Breast epithelium (tissue), 3 donors: ENCODE measurements at regions not wholly inside any gene's neighbourhood (a gene's known extent, or its start where the extent isn't known, plus 50 kb on each side); places are given as distances from the start of the nearest gene placed in this dataset.

Experiments
- POLR2A ChIP-seq: fragments of 450-650 bp; IDR thresholded peaks from one replicate; pipeline ENCODE4 v1.6.1; 2016; ENCODE audit warnings: antibody characterized with exemption, mild to moderate bottlenecking, moderate library complexity
- POLR2AphosphoS5 ChIP-seq, 3 donors: sonication (generic); formaldehyde crosslinking; IDR thresholded peaks; one replicate each; pipeline ENCODE4 v1.6.1; 2017; ENCODE audit warnings: antibody characterized with exemption in 3 of 3
- TF ChIP-seq, protein P1 (sequence below), 3 donors: fragments of 450-650 bp; IDR thresholded peaks; one replicate each; pipeline ENCODE4 v1.5.1; 2016 to 2017; ENCODE audit warnings: antibody characterized with exemption in 3 of 3, mild to moderate bottlenecking in 3 of 3, moderate library complexity in 3 of 3

DNA sequence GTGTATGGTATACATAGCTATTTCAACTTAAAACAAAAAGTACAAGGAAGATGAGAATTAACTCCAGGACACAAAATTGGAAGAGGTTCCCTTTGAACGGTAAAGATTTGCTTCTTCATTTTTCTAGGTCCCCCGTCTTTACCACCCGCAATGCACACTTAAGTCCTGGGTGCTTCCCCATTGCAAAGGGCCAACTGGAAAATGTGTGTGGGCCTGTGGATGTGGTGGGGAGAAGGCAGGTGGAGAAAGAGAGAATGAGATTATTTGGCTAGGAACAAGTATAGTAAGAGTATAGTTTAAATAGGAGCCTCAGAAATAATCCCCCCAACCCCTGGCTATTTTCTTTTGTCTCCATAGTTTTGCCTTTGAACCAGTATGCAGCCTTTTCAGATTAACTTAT lies 115.4 kb downstream of the HLX start:
- TF ChIP-seq POLR2AphosphoS5 (IDR thresholded peaks at IDR 0.05) (no peak), POLR2A (no peak)
- TF ChIP-seq, protein P1, sequence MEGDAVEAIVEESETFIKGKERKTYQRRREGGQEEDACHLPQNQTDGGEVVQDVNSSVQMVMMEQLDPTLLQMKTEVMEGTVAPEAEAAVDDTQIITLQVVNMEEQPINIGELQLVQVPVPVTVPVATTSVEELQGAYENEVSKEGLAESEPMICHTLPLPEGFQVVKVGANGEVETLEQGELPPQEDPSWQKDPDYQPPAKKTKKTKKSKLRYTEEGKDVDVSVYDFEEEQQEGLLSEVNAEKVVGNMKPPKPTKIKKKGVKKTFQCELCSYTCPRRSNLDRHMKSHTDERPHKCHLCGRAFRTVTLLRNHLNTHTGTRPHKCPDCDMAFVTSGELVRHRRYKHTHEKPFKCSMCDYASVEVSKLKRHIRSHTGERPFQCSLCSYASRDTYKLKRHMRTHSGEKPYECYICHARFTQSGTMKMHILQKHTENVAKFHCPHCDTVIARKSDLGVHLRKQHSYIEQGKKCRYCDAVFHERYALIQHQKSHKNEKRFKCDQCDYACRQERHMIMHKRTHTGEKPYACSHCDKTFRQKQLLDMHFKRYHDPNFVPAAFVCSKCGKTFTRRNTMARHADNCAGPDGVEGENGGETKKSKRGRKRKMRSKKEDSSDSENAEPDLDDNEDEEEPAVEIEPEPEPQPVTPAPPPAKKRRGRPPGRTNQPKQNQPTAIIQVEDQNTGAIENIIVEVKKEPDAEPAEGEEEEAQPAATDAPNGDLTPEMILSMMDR (IDR thresholded peaks at IDR 0.05) = no peak
